Common myeloid progenitor, CD34-positive (primary cell): ENCODE measurements at regions not wholly inside any gene's neighbourhood (a gene's known extent, or its start where the extent isn't known, plus 50 kb on each side); places are given as distances from the start of the nearest gene placed in this dataset.

ENCODE experiments used
- CTCF ChIA-PET: fragments of 350-600 bp; sonication (Branson Sonifier 250); formaldehyde crosslinking; loops from one replicate; lab custom pipeline; 2021; ENCODE audit warnings: antibody characterized with exemption; lab: Charles Lee
- POLR2A ChIA-PET: fragments of 350-600 bp; sonication (Branson Sonifier 250); formaldehyde crosslinking; loops from one replicate; lab custom pipeline; 2021; ENCODE audit warnings: antibody characterized with exemption; lab: Charles Lee
- DNase-seq, 3 donors: peaks; one replicate each; pipeline versions ENCODE4 v3.0.0 to v3.0.0-alpha.2; 2013
- H3K27ac ChIP-seq, 2 experiments: 1 replicate in 1 of 2; 2 replicates in 1 of 2; pipeline ENCODE4 v1.7.0; 2013; ENCODE audit warnings: inconsistent platforms in 2 of 2, low read length in 2 of 2, mild to moderate bottlenecking in 2 of 2, low read depth in 1 of 2, moderate library complexity in 1 of 2; ENCODE audit not compliant: severe bottlenecking in 2 of 2, insufficient read depth in 1 of 2, poor library complexity in 1 of 2
- H3K27me3 ChIP-seq, 5 experiments: replicated peaks in 2 of 5; 1 replicate in 3 of 5; 2 replicates in 2 of 5; pipeline versions ENCODE4 v1.6.1 to v1.7.0; 2013; ENCODE audit warnings: low read length in 4 of 5, mild to moderate bottlenecking in 2 of 5, moderate library complexity in 2 of 5, inconsistent platforms in 1 of 5; ENCODE audit not compliant: insufficient read depth in 5 of 5, control insufficient read depth in 4 of 5
- H3K36me3 ChIP-seq, 4 experiments: 1 replicate in 2 of 4; 2 replicates in 2 of 4; pipeline versions ENCODE4 v1.6.1 to v1.7.0; 2013; ENCODE audit warnings: low read length in 3 of 4, control low read depth in 1 of 4, mild to moderate bottlenecking in 1 of 4; ENCODE audit not compliant: control insufficient read depth in 4 of 4, insufficient read depth in 4 of 4
- H3K4me1 ChIP-seq, 4 experiments: 1 replicate in 3 of 4; 2 replicates in 1 of 4; pipeline versions ENCODE4 v1.6.1 to v1.7.1; 2013; ENCODE audit warnings: low read length in 3 of 4, mild to moderate bottlenecking in 3 of 4, control low read depth in 1 of 4, inconsistent platforms in 1 of 4, moderate library complexity in 1 of 4; ENCODE audit not compliant: control insufficient read depth in 4 of 4, insufficient read depth in 4 of 4; ENCODE audit errors: control extremely low read depth in 1 of 4
- H3K4me3 ChIP-seq, 7 experiments: 1 replicate in 4 of 7; 2 replicates in 3 of 7; pipeline versions ENCODE4 v1.5.1 to v1.7.0; 2013; ENCODE audit warnings: mild to moderate bottlenecking in 7 of 7, low read length in 6 of 7, moderate library complexity in 6 of 7, inconsistent platforms in 2 of 7, low read depth in 2 of 7, control low read depth in 1 of 7; ENCODE audit not compliant: insufficient read depth in 4 of 7, control insufficient read depth in 1 of 7; ENCODE audit errors: extremely low read depth in 1 of 7
- H3K9me3 ChIP-seq, 5 experiments: 1 replicate in 4 of 5; 2 replicates in 1 of 5; pipeline versions ENCODE4 v1.6.1 to v1.7.1; 2013; ENCODE audit warnings: low read length in 4 of 5, mild to moderate bottlenecking in 2 of 5, inconsistent platforms in 1 of 5, low read depth in 1 of 5, moderate library complexity in 1 of 5; ENCODE audit not compliant: control insufficient read depth in 4 of 5, insufficient read depth in 2 of 5; ENCODE audit errors: control extremely low read depth in 1 of 5
- WGBS: methylation state at CpG from one replicate; pipeline ENCODE4 v1.1.5; 2013; ENCODE audit not compliant: insufficient coverage; 5-methylcytosine and 5-hydroxymethylcytosine counted together

DNA sequence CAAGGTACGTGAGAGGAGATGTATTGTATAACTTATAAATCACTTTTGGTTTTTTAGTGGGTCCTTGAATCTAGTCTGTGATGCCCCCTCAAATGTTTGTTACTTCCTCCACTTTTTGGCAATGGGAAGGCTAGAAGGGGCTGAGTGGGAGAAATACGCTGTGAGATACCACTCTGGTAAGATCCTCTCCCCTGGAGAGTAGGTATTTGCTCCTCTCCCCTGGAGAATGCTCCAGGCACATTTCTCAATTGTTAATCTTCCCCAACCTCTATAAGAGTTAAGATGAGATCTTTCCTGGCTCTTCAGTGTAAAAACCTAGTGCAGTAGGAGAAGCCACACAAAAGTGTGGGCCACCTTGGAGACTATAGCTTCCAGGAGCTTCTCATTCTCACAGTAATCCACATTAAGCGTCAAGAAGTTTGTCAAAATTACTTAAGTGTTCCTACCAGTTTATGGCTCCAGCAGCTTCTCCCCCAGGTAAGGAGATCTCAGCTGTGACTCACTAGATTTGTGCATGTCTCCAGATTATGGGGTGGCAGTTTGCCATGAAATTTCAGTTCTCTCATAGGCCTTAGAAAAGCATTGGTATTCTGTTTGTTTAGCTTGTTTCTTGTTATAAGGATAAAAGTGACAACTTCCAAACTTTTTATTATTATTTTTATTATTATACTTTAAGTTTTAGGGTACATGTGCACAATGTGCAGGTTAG lies 182.6 kb downstream of the FSIP2 start:
- Histone ChIP-seq H3K4me3 (no peak overlapping the region), H3K9me3 (peaks cover 0 to 1% (median 0%) of the 10 kb centered on the region in 5 experiments), H3K27me3 (no peaks in the 10 kb centered on the region), H3K27ac (no peak overlapping the region), H3K36me3 (no peaks in the 10 kb centered on the region), H3K4me1 (no peaks in the 10 kb centered on the region)
- POLR2A ChIA-PET, result no interaction called here
- CTCF ChIA-PET, result interaction anchor here (1.2 kb wide), 1 partner anchor 17 kb away, joined by 3 read pairs; no protein-coding TSS in a partner anchor
- DNase-seq, result no peak
- 86% methylated on average over 1 of the region's 3 CpGs for WGBS

- no peaks in the 10 kb centered on the region for H3K27me3 ChIP-seq
- WGBS, result no CpG with 5 or more reads among the region's 2 CpGs
- H3K27ac ChIP-seq, result no peak overlapping the region
- ChIA-PET CTCF (no interaction called here), POLR2A (no interaction called here)
- DNase-seq, result no peak
- no peaks in the 10 kb centered on the region for H3K4me1 ChIP-seq
- no peaks in the 10 kb centered on the region for H3K36me3 ChIP-seq
- no peak overlapping the region for H3K4me3 ChIP-seq
- H3K9me3 ChIP-seq, result peaks cover 0 to 3% (median 0%) of the 10 kb centered on the region in 5 experiments
Measured at GRCh38 chr2:185934232-185934631, 195.6 kb downstream of the FSIP2 start.

GRCh38 chr2:185939858-185940257 lies 201.3 kb downstream of the FSIP2 start:
- no peak for DNase-seq
- POLR2A ChIA-PET, result no interaction called here
- Histone ChIP-seq H3K4me3 (no peak overlapping the region), H3K4me1 (no peaks in the 10 kb centered on the region), H3K27ac (no peak overlapping the region), H3K27me3 (no peaks in the 10 kb centered on the region), H3K36me3 (no peaks in the 10 kb centered on the region), H3K9me3 (peaks cover 0 to 9% (median 2%) of the 10 kb centered on the region in 5 experiments)
- CTCF ChIA-PET, result no interaction called here

- POLR2A ChIA-PET, result no interaction called here
- CTCF ChIA-PET, result no interaction called here
- no peak overlapping the region for H3K4me3 ChIP-seq
- DNase-seq, result no peak
- no peak overlapping the region for H3K27ac ChIP-seq
- peaks cover 0 to 2% (median 0%) of the 10 kb centered on the region in 4 experiments for H3K36me3 ChIP-seq
- WGBS, result 100% methylated on average over 2 of the region's 4 CpGs
- no peaks in the 10 kb centered on the region for H3K4me1 ChIP-seq
- no peaks in the 10 kb centered on the region for H3K27me3 ChIP-seq
- H3K9me3 ChIP-seq, result peaks cover 0 to 9% (median 2%) of the 10 kb centered on the region in 5 experiments
Measured at GRCh38 chr2:185942855-185943254, 204.3 kb downstream of the FSIP2 start.

GRCh38 chr2:185947722-185948121 lies 209.1 kb downstream of the FSIP2 start:
- CTCF ChIA-PET, result interaction anchor here (1.1 kb wide), 1 partner anchor 11 kb away, joined by 3 read pairs; no protein-coding TSS in a partner anchor
- Histone ChIP-seq H3K27me3 (no peaks in the 10 kb centered on the region), H3K36me3 (peaks cover 0 to 2% (median 0%) of the 10 kb centered on the region in 4 experiments)

DNA sequence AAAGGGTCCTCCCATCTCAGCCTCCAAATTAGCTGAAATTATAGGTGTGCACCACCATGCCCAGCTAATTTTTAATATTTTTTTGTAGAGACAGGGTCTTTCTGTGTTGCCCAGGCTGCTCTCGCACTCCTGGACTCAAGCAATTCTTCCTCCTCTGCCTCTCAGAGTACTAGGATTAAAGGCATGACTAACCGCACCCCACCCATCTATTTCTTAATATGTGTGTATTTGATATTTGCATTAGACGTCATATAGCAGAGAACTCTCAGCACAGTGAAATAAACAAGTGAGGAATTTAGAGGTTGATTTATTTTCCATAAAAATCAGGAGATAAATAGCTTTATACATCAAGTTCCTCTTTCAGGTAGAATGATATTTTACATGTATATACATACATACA lies 213.5 kb downstream of the FSIP2 start:
- no peaks in the 10 kb centered on the region for H3K4me1 ChIP-seq
- H3K9me3 ChIP-seq, result no peaks in the 10 kb centered on the region
- H3K36me3 ChIP-seq, result peaks cover 0 to 2% (median 0%) of the 10 kb centered on the region in 4 experiments
- no peaks in the 10 kb centered on the region for H3K27me3 ChIP-seq
- DNase-seq, result no peak
- H3K27ac ChIP-seq, result no peak overlapping the region
- ChIA-PET CTCF (interaction anchor here (1.0 kb wide), 1 partner anchor 294 kb away, joined by 3 read pairs; no protein-coding TSS in a partner anchor), POLR2A (no interaction called here)
- no peak overlapping the region for H3K4me3 ChIP-seq
- no CpG with 5 or more reads among the region's 3 CpGs for WGBS

More at GRCh38 chr2:185947722-185948121, 209.1 kb downstream of the FSIP2 start:
- H3K9me3 ChIP-seq, result peaks cover 0 to 8% (median 2%) of the 10 kb centered on the region in 5 experiments
- no CpG with 5 or more reads among the region's 2 CpGs for WGBS
- no peak for DNase-seq
- no peak overlapping the region for H3K27ac ChIP-seq
- no peaks in the 10 kb centered on the region for H3K4me1 ChIP-seq
- POLR2A ChIA-PET, result no interaction called here
- no peak overlapping the region for H3K4me3 ChIP-seq

GRCh38 chr2:185954389-185954788 lies 215.8 kb downstream of the FSIP2 start:
- CTCF ChIA-PET, result no interaction called here
- H3K4me1 ChIP-seq, result no peaks in the 10 kb centered on the region
- no peaks in the 10 kb centered on the region for H3K27me3 ChIP-seq
- no peak overlapping the region for H3K27ac ChIP-seq
- no peak for DNase-seq
- H3K9me3 ChIP-seq, result no peaks in the 10 kb centered on the region
- POLR2A ChIA-PET, result no interaction called here
- H3K4me3 ChIP-seq, result no peak overlapping the region
- H3K36me3 ChIP-seq, result no peaks in the 10 kb centered on the region
- WGBS, result 100% methylated on average over 2 of the region's 2 CpGs
